CD4-positive, alpha-beta T cell treated with Interferon gamma for 1 hour (primary cell): ENCODE measurements at regions not wholly inside any gene's neighbourhood (a gene's known extent, or its start where the extent isn't known, plus 50 kb on each side); places are given as distances from the start of the nearest gene placed in this dataset.
"Not testable (repeated sequence)": the region's sequence is repeated elsewhere in the genome, so short reads cannot be mapped to it uniquely, and the experiment has no call there.

Source experiments
- DNase-seq: peaks from one replicate; pipeline ENCODE4 v3.0.0-alpha.2; 2020

DNA sequence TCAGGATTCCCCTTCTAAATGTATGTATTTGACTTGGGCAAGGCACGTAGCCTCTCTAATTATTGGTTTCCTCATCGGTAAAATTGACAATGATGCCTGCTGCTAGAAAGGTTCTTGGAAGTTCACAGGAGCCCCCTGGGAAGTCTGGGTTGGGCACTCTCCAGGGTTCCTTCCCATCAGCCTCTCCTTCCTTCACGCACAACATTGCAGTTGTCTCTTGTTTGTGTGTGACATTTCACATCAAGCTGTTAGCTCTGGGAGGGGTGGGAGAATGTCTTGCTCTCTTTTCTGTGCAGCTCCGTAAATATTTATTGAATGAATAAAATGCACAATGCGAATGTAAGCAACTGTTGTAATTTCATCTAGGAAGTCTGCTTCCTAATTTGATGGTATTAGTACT is 153.2 kb upstream of the PRICKLE1 start:
- DNase-seq = no peak

- no peak for DNase-seq
These were observed 152.4 kb upstream of the PRICKLE1 start for GRCh38 chr12:42741771-42742510.

DNA sequence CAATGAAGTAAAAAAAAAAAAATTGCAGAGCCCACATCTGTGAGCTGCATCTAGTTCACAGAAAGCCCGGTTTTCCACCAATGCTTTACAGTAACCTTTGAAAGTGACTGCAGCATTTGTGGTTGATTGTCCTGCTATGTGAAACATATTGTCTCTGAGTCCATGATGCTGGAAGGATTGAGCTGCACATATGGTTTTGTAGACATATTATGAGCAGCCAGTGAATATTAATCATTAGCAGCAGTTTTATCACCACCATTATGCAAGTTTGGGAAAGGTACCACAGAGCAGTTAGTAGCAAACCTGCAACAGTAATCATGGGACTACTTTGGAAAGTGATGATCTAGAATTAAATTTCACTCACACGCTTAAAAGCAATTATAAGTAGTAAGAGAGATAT is 151.5 kb upstream of the PRICKLE1 start:
- no peak for DNase-seq

DNA sequence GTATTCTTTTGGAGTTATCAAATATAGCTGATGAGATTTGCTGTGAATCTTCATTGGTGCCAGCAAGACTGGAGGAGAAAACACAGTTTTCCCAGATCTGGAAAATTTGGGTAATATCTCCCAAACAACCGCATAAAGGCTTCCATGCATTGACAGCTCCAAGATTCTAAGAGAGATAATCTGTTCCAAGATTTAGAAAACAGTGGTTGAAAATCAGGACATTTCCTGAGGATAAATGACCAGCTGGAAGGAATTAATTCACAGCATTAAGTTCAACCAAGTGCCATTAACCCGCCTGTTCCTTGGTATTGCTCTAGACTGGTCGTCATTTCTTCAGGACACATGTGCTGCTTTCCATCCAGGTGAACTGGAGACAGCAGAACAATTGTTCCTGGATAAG is 147.9 kb upstream of the PRICKLE1 start:
- no peak for DNase-seq

DNA sequence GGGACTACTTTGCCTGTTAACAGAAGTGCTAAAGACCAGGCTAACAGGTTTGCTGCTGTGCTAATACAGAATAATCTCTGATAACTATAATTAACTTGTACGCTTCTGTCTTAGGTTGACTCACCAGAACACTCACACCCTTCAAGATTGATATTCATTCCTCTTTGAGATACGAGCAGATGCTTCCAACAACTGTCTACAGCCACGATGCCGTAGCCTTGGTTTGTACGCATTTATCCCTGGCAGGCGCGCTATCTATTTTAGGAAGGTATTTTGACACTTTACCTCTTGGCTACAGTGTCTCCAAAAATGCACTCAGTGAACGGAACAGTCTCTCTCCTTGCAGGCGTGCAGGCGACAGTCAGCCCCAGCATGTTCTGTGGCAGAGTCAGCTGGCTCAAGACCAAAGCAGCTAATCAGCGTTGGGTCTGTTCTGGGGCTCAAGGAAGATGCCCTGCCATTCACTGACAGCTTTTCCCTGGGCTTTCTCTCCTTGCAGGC is 146.4 kb upstream of the PRICKLE1 start:
- no peak for DNase-seq

GRCh38 chr12:42733911-42734310 is 144.4 kb upstream of the PRICKLE1 start:
- DNase-seq = no peak

- DNase-seq = no peak
These were observed 143.4 kb upstream of the PRICKLE1 start for GRCh38 chr12:42732908-42733411.

GRCh38 chr12:42730291-42730690 is 140.7 kb upstream of the PRICKLE1 start:
- DNase-seq = no peak

DNA sequence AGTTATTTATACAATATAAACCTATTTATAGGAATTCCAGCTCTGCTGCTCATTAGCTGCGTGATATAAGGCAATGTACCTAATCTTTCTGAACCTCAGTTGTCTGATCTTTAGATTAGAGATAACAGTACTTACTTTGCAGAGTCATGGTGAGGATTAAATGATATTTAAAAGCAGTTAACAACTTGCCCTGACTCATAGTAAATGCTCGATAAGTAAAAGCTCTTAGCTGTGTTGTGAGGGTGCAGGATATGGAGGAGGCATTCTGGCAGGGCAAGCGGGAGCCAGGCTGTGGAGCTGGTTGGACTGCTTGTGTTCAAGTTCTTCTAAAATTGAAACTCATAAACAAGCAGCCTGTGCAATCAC is 140.0 kb upstream of the PRICKLE1 start:
- no peak for DNase-seq

- DNase-seq = no peak
These were observed 139.4 kb upstream of the PRICKLE1 start for GRCh38 chr12:42728770-42729534.

DNA sequence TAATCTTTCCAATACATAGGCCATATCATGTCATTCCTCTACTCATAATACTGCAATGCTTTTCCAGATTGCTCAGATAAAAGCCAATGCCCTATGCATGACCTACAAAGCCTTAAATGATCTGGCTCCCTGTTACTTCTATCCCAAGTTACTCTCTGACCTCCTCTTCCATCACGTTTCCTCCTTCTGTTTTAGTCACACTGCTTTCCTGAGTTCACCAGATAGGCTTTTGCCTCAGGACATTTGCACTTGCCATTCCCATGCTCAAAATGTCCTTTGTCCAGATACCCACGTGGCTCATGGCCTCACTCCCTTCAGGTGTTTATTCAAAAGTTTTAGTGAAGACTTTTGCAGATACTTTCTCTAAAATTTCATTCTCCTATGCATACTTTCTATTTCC is 138.7 kb upstream of the PRICKLE1 start:
- no peak for DNase-seq

GRCh38 chr12:42725809-42726208 is 136.3 kb upstream of the PRICKLE1 start:
- no peak for DNase-seq

DNA sequence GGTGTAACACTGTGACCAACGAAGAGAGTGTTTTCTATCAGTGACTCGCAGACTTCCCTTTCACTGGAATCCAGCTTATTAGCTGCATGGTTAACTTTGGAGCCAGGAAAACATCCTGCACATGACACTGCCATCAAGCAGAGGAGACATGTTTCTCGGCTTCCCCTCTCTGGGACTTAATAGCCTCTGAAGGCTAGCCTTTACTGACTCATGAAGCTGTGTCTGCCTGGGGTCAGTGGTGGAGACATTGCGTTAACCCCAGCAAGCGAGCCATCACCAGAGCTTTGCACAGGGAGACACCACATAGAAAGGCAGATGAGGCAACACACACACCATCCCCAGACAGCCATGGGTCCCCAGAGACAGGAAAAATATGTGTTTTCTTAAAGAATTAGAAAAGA is 126.9 kb upstream of the PRICKLE1 start:
- DNase-seq = no peak

DNA sequence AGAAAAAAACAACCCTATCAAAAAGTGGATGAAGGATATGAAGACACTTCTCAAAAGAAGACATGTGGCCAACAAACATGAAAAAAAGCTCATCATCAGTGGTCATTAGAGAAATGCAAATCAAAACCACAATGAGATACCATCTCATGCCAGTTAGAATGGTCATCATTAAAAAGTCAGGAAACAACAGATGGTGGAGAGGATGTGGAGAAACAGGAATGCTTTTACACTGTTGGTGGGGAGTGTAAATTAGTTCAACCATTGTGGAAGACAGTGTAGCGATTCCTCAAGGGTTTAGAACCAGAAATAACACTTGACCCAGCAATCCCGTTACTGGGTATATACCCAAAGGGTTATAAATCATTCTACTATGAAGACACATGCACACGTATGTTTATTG is 124.0 kb upstream of the PRICKLE1 start:
- DNase-seq = not testable (repeated sequence)

DNA sequence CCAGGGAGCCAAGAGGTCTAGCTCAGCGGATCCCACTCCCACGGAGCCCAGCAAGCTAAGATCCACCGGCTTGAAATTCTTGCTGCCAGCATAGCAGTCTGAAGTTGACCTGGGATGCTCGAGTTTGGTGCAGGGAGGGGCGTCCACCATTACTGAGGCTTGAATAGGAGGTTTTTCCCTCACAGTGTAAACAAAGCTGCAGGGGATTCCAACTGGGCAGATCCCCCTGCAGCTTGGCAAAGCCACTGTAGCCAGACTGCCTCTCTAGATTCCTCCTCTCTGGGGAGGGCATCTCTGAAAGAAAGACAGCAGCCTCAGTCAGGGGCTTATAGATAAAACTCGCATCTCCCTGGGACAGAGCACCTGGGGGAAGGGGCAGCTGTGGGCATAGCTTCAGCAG is 118.8 kb upstream of the PRICKLE1 start:
- not testable (repeated sequence) for DNase-seq

DNA sequence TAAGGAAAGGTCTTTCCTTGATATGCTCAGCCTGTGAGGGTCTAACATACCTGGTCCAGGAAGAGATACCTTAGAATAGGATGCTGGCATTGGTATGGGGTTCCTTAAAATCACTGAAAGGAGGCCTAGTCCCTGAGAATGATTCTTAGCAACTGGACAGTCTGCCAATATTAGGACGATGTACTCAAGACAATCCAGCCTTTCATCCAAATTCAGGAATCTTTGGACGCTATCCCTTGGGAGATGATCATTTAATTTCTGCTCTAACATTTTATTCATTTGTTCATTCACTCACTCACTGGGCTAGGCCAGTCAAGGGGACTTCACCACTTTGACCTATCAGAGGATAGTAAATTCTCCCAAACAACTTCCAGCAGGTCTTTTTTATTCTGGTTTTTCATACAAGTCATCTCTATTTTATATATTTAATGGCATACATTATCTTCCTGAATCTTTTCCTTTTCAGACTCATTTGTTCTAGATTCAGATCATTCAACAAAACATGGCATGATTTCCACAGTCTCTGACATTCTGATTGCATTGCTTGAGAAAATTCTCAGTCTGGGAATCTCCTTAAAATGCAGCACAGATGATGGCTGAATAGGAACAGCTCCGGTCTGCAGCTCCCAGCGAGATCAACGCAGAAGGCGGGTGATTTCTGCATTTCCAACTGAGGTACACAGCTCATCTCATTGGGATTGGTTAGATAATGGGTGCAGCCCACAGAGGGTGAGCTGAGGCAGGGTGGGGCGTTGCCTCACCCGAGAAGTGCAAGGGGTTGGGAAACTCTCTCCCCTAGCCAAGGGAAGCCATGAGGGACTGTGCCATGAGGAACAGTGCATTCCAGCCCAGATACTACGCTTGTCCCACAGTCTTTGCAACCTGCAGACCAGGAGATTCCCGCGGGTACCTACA is 118.0 kb upstream of the PRICKLE1 start:
- DNase-seq = no peak

GRCh38 chr12:42706321-42706720 is 116.8 kb upstream of the PRICKLE1 start:
- no peak for DNase-seq

DNA sequence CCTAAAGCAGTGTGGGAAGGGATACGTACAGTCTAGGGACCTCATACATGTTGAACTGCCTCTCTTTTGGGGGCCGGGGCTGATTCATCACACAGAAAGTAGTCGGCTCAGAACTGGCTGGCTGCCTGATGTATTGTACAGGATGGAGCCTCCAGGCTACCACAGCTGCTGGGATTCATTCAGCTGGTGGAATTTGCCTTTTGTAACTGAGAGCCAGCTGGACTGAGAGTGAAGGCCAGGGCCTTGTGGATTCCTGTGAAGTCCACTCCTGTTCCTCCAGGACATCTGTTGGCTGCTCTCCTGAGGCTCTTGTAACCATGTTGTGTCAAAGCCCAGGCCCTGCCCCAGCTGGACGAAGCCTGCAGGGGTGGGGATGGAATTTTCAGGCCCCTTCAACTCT is 116.3 kb upstream of the PRICKLE1 start:
- no peak for DNase-seq

GRCh38 chr12:42704810-42705401 is 115.4 kb upstream of the PRICKLE1 start:
- no peak for DNase-seq

DNA sequence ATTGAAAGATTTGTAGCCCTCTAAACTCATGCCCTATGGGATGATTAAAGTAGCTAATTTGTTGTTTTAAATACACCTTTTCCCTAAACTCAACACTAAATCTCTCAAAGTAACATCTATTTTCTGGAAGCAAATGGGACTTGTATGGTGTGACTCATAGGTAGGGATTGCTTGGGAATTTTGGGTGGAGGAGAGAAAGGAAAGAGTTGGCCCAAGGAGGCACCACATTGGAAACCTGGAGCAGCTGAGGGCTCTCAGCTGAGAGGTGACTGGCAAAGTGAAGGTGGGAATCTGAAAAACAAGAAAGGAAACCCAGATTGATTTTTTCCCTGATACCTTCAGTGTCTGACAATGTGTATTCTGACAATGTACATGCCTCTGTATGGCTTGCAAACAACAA is 114.8 kb upstream of the PRICKLE1 start:
- no peak for DNase-seq

DNA sequence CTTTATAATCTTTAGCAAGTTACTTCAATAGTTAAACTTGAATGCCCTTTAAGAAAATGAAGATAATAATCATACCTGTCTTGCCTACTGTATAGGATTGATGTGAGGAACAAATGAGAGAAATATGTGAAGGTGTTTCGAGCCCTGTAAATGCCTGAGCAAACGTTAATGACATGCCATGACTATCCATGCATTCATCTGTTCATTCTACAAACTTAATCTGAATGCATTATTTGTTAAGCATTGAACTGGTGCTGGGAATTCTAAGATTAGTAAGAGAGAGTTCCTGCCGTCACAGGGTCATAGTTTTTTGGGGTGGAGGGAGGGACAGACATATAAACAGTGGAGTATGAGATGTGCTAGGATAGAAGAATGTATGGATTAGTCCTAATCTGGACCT is 111.5 kb upstream of the PRICKLE1 start:
- DNase-seq = no peak

DNA sequence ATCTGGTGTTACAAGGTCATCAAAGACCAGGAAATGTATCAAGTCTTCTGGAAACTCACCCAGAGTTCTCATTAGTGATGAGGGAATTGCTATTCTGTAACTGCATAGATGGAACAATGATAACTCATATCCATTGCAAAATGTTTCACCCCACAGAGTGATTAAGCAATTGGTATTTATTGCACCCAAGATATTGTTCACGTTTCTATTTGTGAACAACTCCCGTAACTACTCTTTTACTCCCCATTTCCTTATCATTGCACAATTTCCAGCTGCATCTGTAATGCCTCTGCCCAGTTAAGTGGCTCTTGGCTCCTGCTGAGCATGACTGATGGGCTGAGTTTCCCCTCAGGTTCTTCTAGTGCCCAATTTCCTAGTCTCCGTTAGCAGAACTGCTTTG is 108.7 kb upstream of the PRICKLE1 start:
- DNase-seq = peak; percentile 3
